HL-60 (cell line): ENCODE measurements at regions not wholly inside any gene's neighbourhood (a gene's known extent, or its start where the extent isn't known, plus 50 kb on each side); places are given as distances from the start of the nearest gene placed in this dataset.

Source experiments
- DNase-seq, 2 experiments: peaks; one replicate each; pipeline ENCODE4 v3.0.0-alpha.2; 2010 to 2020; ENCODE audit warnings: low read depth in 1 of 2, low spot score in 1 of 2
- H3K27ac ChIP-seq: fragments of 250-450 bp; sonication (Bioruptor Pico); replicated peaks from 2 replicates; pipeline ENCODE4 v1.5.1; 2020; ENCODE audit warnings: mild to moderate bottlenecking, moderate library complexity
- H3K27me3 ChIP-seq: fragments of 250-450 bp; sonication (Bioruptor Pico); 2 replicates; pipeline ENCODE4 v1.5.1; 2021; ENCODE audit warnings: mild to moderate bottlenecking, moderate library complexity; ENCODE audit not compliant: insufficient read depth, poor library complexity, severe bottlenecking
- H3K4me3 ChIP-seq: replicated peaks from 2 replicates; pipeline ENCODE4 v1.5.1; 2011; ENCODE audit warnings: mild to moderate bottlenecking, control low read depth, low read length; ENCODE audit not compliant: insufficient read depth
- GABPA ChIP-seq: IDR thresholded peaks from 2 replicates; pipeline ENCODE4 v1.6.1; 2012; ENCODE audit warnings: low read depth
- POLR2AphosphoS5 ChIP-seq: IDR thresholded peaks from 2 replicates; pipeline ENCODE4 v1.6.1; 2012; ENCODE audit warnings: low read depth
- SPI1 ChIP-seq: IDR thresholded peaks from 2 replicates; pipeline ENCODE4 v1.6.1; 2012; ENCODE audit warnings: low read depth, mild to moderate bottlenecking, borderline replicate concordance
- TF ChIP-seq, protein P1 (sequence below): IDR thresholded peaks from one replicate; pipeline ENCODE4 v1.5.1; 2011; ENCODE audit warnings: low read length, control low read depth, inconsistent platforms; ENCODE audit not compliant: insufficient read depth
- TF ChIP-seq, protein P2 (sequence below): IDR thresholded peaks from 2 replicates; pipeline ENCODE4 v1.6.1; 2012; ENCODE audit warnings: low read depth; ENCODE audit not compliant: insufficient replicate concordance

DNA sequence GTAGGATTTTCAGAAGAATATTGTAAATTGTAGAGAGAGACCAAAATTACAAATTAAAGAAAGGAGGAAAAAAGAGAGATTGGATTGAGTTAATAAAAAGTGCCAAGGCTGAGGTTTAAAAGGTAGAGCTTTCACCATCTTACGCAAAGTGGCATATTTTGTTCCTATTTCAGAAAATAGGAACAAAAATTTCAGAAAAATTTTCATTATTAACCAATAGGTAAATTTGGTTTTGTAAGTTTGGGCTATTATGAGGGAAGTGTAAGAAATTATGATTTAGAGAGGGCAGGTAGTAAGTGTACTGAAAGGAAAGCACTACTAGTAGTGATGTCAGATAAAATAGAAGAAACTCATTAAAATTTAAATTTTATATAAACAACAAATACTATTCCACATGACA lies 479.7 kb downstream of the ACTRT1 start:
- no peak overlapping the region for H3K27ac ChIP-seq
- no peaks in the 10 kb centered on the region for H3K27me3 ChIP-seq

DNA sequence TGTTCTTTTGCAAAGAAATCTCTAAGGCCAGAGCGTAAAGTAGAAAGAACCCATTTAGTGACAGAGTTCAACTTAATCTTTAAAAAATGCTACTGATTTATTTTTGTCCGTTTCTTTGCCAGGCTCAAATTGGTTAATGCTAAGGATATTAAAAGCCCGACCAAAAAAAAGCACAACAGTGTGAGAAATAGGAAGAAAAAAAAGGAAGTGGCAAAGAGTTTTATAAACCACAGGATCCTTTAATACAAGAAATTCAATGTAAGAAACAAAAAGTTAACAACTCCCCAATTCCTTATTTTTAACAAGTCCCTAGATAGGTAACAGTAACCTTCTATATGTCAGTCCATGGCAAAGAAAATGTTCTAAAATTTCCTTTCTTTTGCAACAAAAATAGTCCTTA lies 480.4 kb downstream of the ACTRT1 start:
- Histone ChIP-seq H3K27ac (no peak overlapping the region), H3K27me3 (no peaks in the 10 kb centered on the region), H3K4me3 (no peak overlapping the region)
- DNase-seq, result no peak
- TF ChIP-seq SPI1, result peak; percentile 70
- TF ChIP-seq, protein P1, sequence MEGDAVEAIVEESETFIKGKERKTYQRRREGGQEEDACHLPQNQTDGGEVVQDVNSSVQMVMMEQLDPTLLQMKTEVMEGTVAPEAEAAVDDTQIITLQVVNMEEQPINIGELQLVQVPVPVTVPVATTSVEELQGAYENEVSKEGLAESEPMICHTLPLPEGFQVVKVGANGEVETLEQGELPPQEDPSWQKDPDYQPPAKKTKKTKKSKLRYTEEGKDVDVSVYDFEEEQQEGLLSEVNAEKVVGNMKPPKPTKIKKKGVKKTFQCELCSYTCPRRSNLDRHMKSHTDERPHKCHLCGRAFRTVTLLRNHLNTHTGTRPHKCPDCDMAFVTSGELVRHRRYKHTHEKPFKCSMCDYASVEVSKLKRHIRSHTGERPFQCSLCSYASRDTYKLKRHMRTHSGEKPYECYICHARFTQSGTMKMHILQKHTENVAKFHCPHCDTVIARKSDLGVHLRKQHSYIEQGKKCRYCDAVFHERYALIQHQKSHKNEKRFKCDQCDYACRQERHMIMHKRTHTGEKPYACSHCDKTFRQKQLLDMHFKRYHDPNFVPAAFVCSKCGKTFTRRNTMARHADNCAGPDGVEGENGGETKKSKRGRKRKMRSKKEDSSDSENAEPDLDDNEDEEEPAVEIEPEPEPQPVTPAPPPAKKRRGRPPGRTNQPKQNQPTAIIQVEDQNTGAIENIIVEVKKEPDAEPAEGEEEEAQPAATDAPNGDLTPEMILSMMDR, result no peak
- TF ChIP-seq, protein P2, sequence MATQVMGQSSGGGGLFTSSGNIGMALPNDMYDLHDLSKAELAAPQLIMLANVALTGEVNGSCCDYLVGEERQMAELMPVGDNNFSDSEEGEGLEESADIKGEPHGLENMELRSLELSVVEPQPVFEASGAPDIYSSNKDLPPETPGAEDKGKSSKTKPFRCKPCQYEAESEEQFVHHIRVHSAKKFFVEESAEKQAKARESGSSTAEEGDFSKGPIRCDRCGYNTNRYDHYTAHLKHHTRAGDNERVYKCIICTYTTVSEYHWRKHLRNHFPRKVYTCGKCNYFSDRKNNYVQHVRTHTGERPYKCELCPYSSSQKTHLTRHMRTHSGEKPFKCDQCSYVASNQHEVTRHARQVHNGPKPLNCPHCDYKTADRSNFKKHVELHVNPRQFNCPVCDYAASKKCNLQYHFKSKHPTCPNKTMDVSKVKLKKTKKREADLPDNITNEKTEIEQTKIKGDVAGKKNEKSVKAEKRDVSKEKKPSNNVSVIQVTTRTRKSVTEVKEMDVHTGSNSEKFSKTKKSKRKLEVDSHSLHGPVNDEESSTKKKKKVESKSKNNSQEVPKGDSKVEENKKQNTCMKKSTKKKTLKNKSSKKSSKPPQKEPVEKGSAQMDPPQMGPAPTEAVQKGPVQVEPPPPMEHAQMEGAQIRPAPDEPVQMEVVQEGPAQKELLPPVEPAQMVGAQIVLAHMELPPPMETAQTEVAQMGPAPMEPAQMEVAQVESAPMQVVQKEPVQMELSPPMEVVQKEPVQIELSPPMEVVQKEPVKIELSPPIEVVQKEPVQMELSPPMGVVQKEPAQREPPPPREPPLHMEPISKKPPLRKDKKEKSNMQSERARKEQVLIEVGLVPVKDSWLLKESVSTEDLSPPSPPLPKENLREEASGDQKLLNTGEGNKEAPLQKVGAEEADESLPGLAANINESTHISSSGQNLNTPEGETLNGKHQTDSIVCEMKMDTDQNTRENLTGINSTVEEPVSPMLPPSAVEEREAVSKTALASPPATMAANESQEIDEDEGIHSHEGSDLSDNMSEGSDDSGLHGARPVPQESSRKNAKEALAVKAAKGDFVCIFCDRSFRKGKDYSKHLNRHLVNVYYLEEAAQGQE, result no peak
- TF ChIP-seq POLR2AphosphoS5, result no peak

More for the DNA sequence above, 479.7 kb downstream of the ACTRT1 start:
- no peak for TF ChIP-seq GABPA
- no peak for TF ChIP-seq SPI1
- TF ChIP-seq, protein P1, result no peak
- no peak for TF ChIP-seq POLR2AphosphoS5
- TF ChIP-seq, protein P2, result no peak
- no peak for DNase-seq
- no peak overlapping the region for H3K4me3 ChIP-seq

DNA sequence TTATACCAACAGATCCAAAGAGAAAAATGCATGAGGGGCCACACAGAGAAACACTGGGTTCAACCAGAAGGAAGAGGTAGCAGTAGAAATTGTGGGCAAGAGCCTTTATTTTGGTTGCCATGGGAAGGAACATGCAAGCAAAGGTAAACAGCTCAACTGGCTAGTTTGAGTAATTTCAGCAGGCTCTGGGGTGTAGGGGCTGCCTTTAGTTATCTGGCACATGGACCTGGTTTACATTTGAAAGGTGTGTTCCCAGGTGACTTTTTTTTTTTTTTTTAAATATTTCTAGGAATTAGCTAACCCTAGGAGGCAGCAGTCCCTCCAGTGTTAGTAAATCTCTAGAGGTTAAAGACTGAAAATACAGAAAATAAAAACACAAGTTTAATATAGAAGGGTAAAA lies 481.9 kb downstream of the ACTRT1 start:
- no peak for DNase-seq
- Histone ChIP-seq H3K27me3 (no peaks in the 10 kb centered on the region), H3K27ac (no peak overlapping the region), H3K4me3 (no peak overlapping the region)
- TF ChIP-seq SPI1 (no peak), GABPA (no peak), POLR2AphosphoS5 (no peak)
- TF ChIP-seq, protein P2, result no peak

DNA sequence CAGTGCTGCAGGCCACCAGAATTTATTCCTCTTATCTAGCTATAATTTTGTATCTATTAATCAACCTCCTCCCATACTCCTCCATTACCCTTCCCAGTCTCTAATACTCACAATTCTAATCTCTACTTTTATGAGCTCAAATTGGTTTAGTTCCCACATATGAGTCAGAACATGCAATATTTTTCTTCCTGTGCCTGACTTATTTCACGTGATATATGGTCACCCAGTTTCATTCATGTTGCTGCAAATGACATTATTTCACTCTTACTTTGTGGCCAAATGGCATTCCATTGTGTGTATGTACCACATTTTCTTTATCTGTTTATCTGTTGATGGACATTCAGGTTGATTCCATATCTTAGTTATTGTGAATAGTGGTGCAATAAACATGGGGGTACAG lies 483.5 kb downstream of the ACTRT1 start:
- Histone ChIP-seq H3K4me3 (no peak overlapping the region), H3K27me3 (no peaks in the 10 kb centered on the region), H3K27ac (no peak overlapping the region)
- TF ChIP-seq, protein P2, result no peak
- TF ChIP-seq SPI1 (no peak), GABPA (no peak), POLR2AphosphoS5 (no peak)
- TF ChIP-seq, protein P1, result no peak
- no peak for DNase-seq
